ENCODE measurements at regions not wholly inside any gene's neighbourhood (a gene's known extent, or its start where the extent isn't known, plus 50 kb on each side); places are given as distances from the start of the nearest gene placed in this dataset.
A peak's percentile ranks its signal among the peaks of the same experiment; 100 is the strongest.

DNA sequence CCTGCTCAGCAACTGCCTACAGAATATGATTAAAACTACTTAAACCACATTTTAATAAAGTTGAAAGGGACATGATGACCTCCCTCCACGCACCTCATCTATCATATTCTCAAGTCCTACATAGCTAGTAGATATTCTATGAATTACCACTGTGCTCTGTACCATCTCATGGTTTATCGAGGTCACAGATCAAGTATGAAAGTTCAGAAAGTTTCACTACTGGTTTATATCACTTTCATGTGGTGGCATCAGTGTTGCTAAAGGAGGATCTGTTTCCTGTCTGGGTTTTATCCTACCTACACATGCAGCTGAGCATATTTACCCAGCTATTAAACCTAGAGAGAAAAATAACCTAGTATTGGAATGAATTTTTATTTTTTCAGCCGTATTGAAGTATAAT, 214.9 kb upstream of the MON1B start:
- ATAC-seq (peak; percentile 41 to 67), DNase-seq (no peak)
- Mint-ChIP-seq H3K27me3 (ENCODE audit: low read depth) (no peaks in the 10 kb centered on the region), H3K4me1 (ENCODE audit: low read depth) (peaks cover 2% of the 10 kb centered on the region), H3K36me3 (ENCODE audit: insufficient read depth) (no peaks in the 10 kb centered on the region), H3K4me3 (no peak overlapping the region), H3K9me3 (peaks cover 4% of the 10 kb centered on the region)

DNA sequence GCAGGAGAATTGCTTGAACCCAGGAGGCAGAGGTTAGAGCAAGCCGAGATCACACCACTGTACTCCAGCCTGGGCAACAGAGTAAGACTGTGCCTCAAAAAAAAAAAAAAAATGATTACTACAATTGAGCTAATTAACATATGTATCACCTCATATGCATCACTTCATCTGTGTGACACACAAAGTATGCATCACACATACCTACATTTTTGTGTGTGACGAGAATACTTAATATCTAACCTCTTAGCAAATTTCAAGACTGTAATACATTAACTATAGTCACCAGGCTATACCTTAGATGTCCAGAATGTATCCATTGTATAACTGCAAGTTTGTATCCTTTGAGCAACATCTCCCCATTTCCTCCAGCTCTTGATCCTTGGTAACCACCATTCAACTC, 214.2 kb upstream of the MON1B start:
- Mint-ChIP-seq H3K27me3 (ENCODE audit: low read depth) (no peaks in the 10 kb centered on the region), H3K4me3 (no peak overlapping the region), H3K4me1 (ENCODE audit: low read depth) (peaks cover 2% of the 10 kb centered on the region), H3K9me3 (peaks cover 4% of the 10 kb centered on the region), H3K36me3 (ENCODE audit: insufficient read depth) (no peaks in the 10 kb centered on the region)
- ATAC-seq (no peak), DNase-seq (no peak)

DNA sequence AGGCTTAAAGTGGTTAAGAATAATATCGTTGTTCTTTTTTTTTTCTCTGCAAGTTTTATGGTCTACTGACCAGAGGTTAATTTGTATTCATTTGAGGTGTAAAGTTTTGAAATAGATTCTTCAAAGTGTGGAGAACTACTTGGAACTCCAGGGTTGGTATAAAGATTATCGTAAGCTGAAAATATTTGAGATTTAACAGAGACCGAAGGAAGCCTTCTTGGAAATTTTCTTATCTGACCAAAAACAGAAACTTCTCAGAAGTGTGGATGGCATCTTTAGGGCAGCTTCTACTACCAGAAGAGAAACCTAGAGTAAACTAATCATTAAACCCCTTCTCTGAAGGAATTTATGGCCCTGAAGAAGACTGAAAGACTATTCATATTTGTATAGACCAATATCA, 206.8 kb upstream of the MON1B start:
- no peak for DNase-seq

DNA sequence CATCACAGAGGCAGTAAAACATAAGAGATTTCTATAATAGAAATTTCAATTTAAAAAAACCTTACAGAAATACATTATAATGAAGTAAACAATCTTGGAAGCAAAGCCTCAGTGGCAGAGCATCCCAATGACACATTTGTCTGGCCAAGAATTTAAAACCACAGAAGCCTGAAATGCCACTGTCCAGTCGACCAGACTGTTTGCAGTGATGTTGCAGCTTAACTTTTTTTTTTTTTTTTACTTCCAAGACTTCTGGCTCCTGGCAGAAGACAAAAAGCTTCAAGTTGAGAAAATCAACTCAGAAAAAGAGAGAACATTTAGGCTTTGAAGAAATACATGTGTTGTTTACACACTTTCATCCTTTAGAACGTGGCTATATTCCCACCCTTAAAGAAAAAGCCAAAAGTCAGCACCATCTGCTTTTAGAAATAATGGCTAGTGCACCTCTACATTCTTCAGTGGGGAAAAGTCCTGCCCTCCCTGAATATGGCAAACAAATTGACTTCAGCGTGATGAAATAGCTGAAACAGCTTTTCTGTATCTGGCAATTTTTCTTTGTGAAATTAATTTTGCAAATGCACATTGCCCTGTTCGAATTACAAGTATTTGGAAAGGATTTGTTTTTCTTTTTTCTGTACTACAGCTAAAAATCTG, 205.5 kb upstream of the MON1B start:
- no peak for DNase-seq
- no peaks in the 10 kb centered on the region for H3K9me3 Mint-ChIP-seq
- H3K4me3 Mint-ChIP-seq = no peak overlapping the region
- ATAC-seq = no peak
- H3K27me3 Mint-ChIP-seq (ENCODE audit: low read depth) = peaks cover 3% of the 10 kb centered on the region
- H3K36me3 Mint-ChIP-seq (ENCODE audit: insufficient read depth) = no peaks in the 10 kb centered on the region
- no peaks in the 10 kb centered on the region for H3K4me1 Mint-ChIP-seq (ENCODE audit: low read depth)

More for the DNA sequence above, 206.8 kb upstream of the MON1B start:
- Mint-ChIP-seq H3K4me1 (ENCODE audit: low read depth) (no peaks in the 10 kb centered on the region), H3K9me3 (no peaks in the 10 kb centered on the region), H3K36me3 (ENCODE audit: insufficient read depth) (no peaks in the 10 kb centered on the region), H3K27me3 (ENCODE audit: low read depth) (peaks cover 3% of the 10 kb centered on the region), H3K4me3 (no peak overlapping the region)
- no peak for ATAC-seq

DNA sequence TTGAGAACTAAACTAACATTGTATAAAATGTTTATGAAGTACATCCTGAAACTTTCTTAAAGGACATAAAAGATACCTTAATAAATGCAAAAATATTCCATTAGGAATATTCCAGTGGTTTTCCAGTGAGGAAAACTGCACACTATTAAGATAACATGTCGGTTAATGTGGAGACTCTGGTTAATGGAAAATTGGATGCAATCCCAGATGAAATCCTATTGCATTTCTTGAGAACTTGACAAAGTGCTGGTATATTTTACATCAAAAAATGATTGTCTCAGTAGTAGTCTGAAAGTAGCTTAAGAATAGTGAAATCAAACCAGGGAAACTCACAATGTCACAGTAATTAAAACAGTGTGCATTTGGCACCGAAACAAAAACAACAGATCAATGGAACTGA, 202.5 kb upstream of the MON1B start:
- Mint-ChIP-seq H3K36me3 (ENCODE audit: insufficient read depth) (no peaks in the 10 kb centered on the region), H3K4me3 (no peak overlapping the region), H3K9me3 (no peaks in the 10 kb centered on the region), H3K4me1 (ENCODE audit: low read depth) (no peaks in the 10 kb centered on the region), H3K27me3 (ENCODE audit: low read depth) (peaks cover 3% of the 10 kb centered on the region)
- DNase-seq = no peak
- ATAC-seq = no peak

DNA sequence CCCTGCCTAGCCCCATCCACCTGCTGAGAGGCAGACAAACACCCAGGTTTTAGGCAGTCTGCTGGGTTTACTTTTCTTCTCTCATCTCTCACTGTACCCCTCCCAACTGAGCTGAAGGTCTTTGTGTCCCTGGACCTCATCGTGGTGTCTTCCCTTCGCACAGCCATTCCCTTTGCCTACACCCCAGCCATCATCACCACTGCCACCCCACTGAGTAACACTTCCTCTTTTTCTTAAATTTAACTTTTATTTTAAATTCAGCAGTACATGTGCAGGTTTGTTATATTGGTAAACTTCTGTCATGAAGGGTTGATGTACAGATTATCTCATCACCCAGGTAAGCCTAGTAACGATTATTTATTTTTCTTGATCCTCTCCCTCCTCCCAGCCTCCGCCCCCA, 188.3 kb upstream of the MON1B start:
- no peak for ATAC-seq
- no peak for DNase-seq
- Mint-ChIP-seq H3K4me1 (ENCODE audit: low read depth) (no peaks in the 10 kb centered on the region), H3K4me3 (no peak overlapping the region), H3K9me3 (no peaks in the 10 kb centered on the region), H3K27me3 (ENCODE audit: low read depth) (no peaks in the 10 kb centered on the region), H3K36me3 (ENCODE audit: insufficient read depth) (no peaks in the 10 kb centered on the region)

DNA sequence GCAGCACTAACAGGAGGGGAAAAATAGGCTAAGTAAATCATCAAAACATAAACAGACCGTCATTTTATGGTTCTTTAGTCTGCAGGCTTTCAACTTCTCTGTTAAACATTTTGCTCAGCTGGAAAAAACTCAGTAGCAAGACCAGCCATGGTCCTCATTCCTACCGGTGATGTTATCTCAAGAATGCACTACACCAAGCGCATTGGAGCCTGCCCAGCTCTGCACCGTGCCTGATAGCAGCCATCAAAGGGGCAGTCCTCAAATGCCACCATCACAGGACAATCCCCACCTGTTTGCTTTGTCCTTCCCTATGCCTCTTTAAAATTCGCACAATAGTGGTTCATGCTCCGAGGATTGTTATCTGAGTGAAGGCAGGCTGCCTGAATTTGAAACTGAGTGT, 181.5 kb upstream of the MON1B start:
- Mint-ChIP-seq H3K27me3 (ENCODE audit: low read depth) (no peaks in the 10 kb centered on the region), H3K4me3 (no peak overlapping the region), H3K9me3 (peaks cover 15% of the 10 kb centered on the region), H3K36me3 (ENCODE audit: insufficient read depth) (no peaks in the 10 kb centered on the region), H3K4me1 (ENCODE audit: low read depth) (no peaks in the 10 kb centered on the region)
- no peak for ATAC-seq
- DNase-seq = no peak

DNA sequence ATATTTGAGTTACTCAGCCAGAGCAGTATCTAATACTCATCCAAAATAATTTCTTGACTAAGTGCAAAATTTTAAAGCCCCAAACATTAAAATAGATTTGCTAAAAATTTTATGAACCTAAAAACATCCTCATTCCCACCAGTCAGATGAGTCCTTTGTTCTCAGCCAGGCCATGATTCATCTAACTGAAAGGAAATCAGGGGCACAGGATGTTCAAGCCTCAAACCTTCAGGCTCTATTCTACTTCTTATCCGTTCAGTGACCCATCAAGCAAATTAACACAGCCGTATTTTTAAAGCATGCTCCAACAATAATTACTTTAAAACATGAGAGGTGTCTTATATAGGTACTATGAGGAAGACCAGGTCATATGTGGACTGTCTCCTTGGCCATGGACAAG, 176.5 kb upstream of the MON1B start:
- DNase-seq (no peak), ATAC-seq (no peak)
- H3K4me3 Mint-ChIP-seq = no peak overlapping the region
- H3K9me3 Mint-ChIP-seq = peaks cover 15% of the 10 kb centered on the region
- no peaks in the 10 kb centered on the region for H3K36me3 Mint-ChIP-seq (ENCODE audit: insufficient read depth)
- no peaks in the 10 kb centered on the region for H3K27me3 Mint-ChIP-seq (ENCODE audit: low read depth)
- H3K4me1 Mint-ChIP-seq (ENCODE audit: low read depth) = no peaks in the 10 kb centered on the region

DNA sequence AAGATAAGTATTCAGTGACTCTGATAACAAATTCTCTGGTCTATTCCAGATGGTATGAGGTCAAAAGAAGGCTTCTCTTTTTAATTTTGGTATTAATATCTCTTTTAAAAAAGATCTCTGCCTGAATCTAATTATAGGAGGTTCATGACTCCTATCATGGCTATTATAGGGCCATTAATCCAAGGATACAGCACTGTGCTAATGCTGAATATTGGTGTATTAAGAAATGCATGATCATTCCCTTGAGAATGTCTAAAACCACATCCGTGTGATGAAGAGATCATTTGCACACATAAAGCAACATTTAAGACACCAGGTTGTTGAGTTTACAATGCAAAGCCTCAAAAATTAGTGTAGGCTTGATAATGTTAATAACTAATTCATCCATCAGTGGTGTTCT, 160.4 kb upstream of the MON1B start:
- no peak for ATAC-seq
- Mint-ChIP-seq H3K4me1 (ENCODE audit: low read depth) (no peaks in the 10 kb centered on the region), H3K9me3 (peaks cover 1% of the 10 kb centered on the region), H3K36me3 (ENCODE audit: insufficient read depth) (no peaks in the 10 kb centered on the region), H3K27me3 (ENCODE audit: low read depth) (peaks cover 1% of the 10 kb centered on the region), H3K4me3 (no peak overlapping the region)
- no peak for DNase-seq

DNA sequence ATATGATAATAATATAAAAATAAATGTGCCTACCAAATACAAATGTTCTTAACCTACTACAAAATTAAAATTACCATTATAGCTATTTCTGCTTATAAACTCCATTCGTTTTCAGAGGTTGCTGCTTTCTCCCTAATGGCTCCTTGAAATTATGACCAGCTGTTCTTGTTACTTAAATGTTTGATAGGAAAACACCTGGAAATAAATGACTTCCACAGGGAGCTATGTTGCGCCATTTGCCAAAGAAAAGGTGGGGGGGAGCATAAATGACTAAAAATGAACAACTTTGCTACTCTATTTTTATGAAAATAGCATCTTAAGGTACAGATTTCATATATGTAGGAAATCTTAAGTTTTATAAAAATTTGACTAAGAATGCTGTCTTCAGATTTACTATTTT, 157.5 kb upstream of the MON1B start:
- DNase-seq (no peak), ATAC-seq (no peak)

DNA sequence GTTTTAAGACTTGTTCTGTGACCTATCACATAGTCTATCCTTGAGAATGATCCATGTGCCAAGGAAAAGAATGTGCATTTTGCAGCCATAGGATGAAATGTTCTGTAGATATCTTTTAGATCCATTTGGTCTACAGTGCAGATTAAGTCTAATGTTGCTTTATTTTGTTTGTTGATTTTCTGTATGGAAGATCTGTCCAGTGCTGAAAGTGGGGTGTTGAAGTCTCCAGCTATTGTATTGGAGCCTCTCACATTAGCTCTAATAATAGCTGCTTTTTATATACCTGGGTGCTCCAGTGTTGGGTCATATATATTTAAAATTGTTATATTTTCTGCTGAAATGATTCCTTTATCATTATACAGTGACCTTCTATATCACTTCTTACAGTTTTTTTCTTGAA, 155.6 kb upstream of the MON1B start:
- Mint-ChIP-seq H3K36me3 (ENCODE audit: insufficient read depth) (no peaks in the 10 kb centered on the region), H3K4me3 (no peak overlapping the region), H3K9me3 (peaks cover 10% of the 10 kb centered on the region), H3K4me1 (ENCODE audit: low read depth) (no peaks in the 10 kb centered on the region), H3K27me3 (ENCODE audit: low read depth) (peaks cover 3% of the 10 kb centered on the region)
- no peak for DNase-seq
- ATAC-seq = no peak

More for the DNA sequence above, 157.5 kb upstream of the MON1B start:
- Mint-ChIP-seq H3K4me1 (ENCODE audit: low read depth) (no peaks in the 10 kb centered on the region), H3K4me3 (no peak overlapping the region), H3K27me3 (ENCODE audit: low read depth) (peaks cover 4% of the 10 kb centered on the region), H3K9me3 (peaks cover 10% of the 10 kb centered on the region), H3K36me3 (ENCODE audit: insufficient read depth) (no peaks in the 10 kb centered on the region)

DNA sequence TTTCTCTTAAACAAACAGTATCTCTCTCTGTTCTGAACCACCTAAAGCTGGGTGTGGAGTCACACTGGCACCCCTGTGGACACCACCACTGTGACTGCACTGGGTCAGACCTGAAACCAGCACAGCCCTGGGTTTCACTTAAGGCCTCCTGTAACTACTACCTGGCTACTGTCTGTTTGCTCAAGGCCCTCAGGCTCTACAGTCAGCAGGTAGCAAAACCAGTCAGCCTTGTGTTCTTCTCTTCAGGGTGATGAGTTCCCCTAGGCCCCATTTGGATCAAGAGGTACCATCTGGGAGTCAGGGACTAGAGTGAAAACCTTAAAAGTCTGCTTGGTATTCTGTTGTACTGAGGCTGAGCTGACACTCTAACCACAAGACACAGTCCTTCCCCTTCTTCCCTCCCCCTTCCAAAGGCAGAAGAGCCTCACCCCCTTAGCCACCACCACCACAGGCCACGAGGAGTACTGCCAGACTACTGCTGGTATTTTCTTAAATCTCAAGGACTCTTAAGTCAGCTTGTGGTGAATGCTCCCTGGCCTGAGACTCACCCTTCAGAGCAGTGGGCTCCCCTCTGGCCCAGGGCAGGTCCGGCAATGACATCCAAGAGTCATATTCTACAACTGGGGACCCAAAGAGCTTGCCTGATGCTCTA, 153.2 kb upstream of the MON1B start:
- no peaks in the 10 kb centered on the region for H3K4me1 Mint-ChIP-seq (ENCODE audit: low read depth)
- no peak overlapping the region for H3K4me3 Mint-ChIP-seq
- no peak for DNase-seq
- ATAC-seq = no peak
- peaks cover 3% of the 10 kb centered on the region for H3K27me3 Mint-ChIP-seq (ENCODE audit: low read depth)
- no peaks in the 10 kb centered on the region for H3K36me3 Mint-ChIP-seq (ENCODE audit: insufficient read depth)
- peaks cover 10% of the 10 kb centered on the region for H3K9me3 Mint-ChIP-seq

DNA sequence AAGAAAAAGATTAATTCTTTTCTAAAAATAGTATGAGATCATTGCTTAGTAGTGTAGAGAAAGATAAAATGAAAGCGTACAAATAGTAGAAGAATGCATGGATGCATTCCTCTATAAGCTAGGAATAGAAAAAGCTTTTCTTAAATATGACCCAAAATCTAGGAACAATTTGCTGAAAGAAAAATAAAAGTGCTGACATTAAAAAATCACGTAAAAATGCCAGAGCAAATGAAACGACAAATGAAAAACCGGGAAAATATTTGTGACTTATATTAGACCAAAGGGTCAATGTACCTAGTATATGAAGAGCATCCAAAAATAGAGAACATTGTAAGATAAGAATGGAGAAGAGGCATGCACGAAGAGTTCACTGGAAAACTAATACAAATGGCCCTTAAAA, 149.5 kb upstream of the MON1B start:
- Mint-ChIP-seq H3K4me1 (ENCODE audit: low read depth) (no peaks in the 10 kb centered on the region), H3K36me3 (ENCODE audit: insufficient read depth) (no peaks in the 10 kb centered on the region), H3K4me3 (no peak overlapping the region), H3K9me3 (peaks cover 4% of the 10 kb centered on the region), H3K27me3 (ENCODE audit: low read depth) (peaks cover 3% of the 10 kb centered on the region)
- DNase-seq (no peak), ATAC-seq (no peak)

DNA sequence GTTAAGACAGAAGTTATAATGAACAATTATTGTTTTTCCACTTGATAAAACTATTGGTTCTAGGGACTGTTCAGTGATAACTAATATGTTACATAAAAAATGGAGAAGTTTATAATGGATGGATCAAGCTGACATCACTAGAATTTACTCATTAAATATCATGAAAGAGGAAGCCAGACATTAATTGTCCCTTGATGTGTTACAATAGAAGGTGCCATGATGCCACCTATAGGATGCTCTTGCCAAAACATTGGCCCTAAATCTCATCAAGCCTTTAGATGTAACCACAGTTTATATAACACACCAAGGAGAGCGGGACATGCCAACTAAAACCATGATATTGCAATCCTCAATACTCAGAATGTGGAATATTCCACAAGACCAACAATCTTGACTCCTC, 147.9 kb upstream of the MON1B start:
- peaks cover 1% of the 10 kb centered on the region for H3K27me3 Mint-ChIP-seq (ENCODE audit: low read depth)

DNA sequence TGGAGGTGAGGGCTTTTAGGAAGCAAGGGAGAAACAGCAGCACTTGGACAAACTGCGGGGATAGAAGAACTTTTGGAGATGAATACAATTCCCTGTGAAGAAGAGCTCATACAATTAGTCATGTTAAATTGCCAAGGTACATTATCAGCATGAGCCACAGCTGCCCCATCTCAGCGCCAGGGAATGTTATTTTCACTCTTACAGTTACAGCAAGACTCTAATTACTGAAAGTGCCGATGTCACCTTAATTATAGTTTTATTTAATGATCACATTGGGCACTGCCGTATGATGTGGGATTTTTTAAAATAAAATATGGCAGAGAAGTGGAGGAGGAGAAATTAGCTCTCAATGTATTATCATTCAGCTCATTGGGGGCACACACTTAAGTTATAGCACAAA, 144.8 kb upstream of the MON1B start:
- H3K4me3 Mint-ChIP-seq = no peak overlapping the region
- no peak for ATAC-seq
- H3K36me3 Mint-ChIP-seq (ENCODE audit: insufficient read depth) = no peaks in the 10 kb centered on the region

More for the DNA sequence above, 147.9 kb upstream of the MON1B start:
- Mint-ChIP-seq H3K4me3 (no peak overlapping the region), H3K36me3 (ENCODE audit: insufficient read depth) (no peaks in the 10 kb centered on the region), H3K4me1 (ENCODE audit: low read depth) (no peaks in the 10 kb centered on the region), H3K9me3 (no peaks in the 10 kb centered on the region)
- ATAC-seq (no peak), DNase-seq (no peak)

More for the DNA sequence above, 144.8 kb upstream of the MON1B start:
- Mint-ChIP-seq H3K4me1 (ENCODE audit: low read depth) (no peaks in the 10 kb centered on the region), H3K9me3 (no peaks in the 10 kb centered on the region), H3K27me3 (ENCODE audit: low read depth) (no peaks in the 10 kb centered on the region)
- no peak for DNase-seq

Measured in activated T-cell treated with anti-CD3 and anti-CD28 coated beads, Interleukin-2, amount 50 U/mL, for 4 hours (primary cell).